ENCODE measurements at regions not wholly inside any gene's neighbourhood (a gene's known extent, or its start where the extent isn't known, plus 50 kb on each side); places are given as distances from the start of the nearest gene placed in this dataset.

DNA sequence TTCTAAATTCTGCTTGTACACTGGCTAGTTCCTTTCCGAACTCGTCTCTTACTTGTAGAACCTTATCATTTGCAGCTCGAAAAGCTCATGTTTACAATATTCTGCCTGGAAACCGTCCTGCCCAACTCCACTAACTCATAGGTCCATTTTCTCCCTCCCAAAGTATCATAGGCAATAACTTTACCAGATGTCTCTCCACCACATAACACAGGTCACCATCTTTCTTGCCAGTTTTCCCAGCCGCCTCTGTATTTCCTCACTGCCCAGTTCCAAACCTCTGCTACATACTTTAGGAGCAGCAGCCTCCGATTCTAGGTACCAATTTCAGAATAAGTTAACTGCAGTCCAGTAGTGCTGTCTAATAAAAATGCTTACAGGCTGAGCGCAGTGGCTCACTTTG is 259.5 kb downstream of the GLI2 start:
- TF ChIP-seq, protein P1, sequence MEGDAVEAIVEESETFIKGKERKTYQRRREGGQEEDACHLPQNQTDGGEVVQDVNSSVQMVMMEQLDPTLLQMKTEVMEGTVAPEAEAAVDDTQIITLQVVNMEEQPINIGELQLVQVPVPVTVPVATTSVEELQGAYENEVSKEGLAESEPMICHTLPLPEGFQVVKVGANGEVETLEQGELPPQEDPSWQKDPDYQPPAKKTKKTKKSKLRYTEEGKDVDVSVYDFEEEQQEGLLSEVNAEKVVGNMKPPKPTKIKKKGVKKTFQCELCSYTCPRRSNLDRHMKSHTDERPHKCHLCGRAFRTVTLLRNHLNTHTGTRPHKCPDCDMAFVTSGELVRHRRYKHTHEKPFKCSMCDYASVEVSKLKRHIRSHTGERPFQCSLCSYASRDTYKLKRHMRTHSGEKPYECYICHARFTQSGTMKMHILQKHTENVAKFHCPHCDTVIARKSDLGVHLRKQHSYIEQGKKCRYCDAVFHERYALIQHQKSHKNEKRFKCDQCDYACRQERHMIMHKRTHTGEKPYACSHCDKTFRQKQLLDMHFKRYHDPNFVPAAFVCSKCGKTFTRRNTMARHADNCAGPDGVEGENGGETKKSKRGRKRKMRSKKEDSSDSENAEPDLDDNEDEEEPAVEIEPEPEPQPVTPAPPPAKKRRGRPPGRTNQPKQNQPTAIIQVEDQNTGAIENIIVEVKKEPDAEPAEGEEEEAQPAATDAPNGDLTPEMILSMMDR (IDR thresholded peaks at IDR 0.05; ENCODE audit: extremely low read depth in 1 of 2, insufficient read depth in 1 of 2, low read depth in 1 of 2, low read length in 2 of 2): no peak
- no peak for TF ChIP-seq POLR2A (IDR thresholded peaks at IDR 0.05; ENCODE audit: low read depth, low read length)
